MM.1S (cell line): ENCODE measurements at regions not wholly inside any gene's neighbourhood (a gene's known extent, or its start where the extent isn't known, plus 50 kb on each side); places are given as distances from the start of the nearest gene placed in this dataset.

Experiments
- CTCF ChIP-seq: fragments of 300-600 bp; sonication (generic); IDR thresholded peaks from 2 replicates; pipeline ENCODE4 v1.5.1; 2016; ENCODE audit warnings: antibody characterized with exemption, low read length, mixed read lengths
- EZH2phosphoT487 ChIP-seq: fragments of 300-600 bp; sonication (generic); IDR thresholded peaks from 2 replicates; pipeline ENCODE4 v1.6.1; 2018; ENCODE audit warnings: antibody characterized with exemption, low read length

GRCh38 chr1:193411714-193412113 lies 225.3 kb upstream of the B3GALT2 start:
- TF ChIP-seq CTCF (no peak), EZH2phosphoT487 (no peak)
